Tibial nerve (tissue), 4 donors: ENCODE measurements at regions not wholly inside any gene's neighbourhood (a gene's known extent, or its start where the extent isn't known, plus 50 kb on each side); places are given as distances from the start of the nearest gene placed in this dataset.
"Not testable (repeated sequence)": the region's sequence is repeated elsewhere in the genome, so short reads cannot be mapped to it uniquely, and the experiment has no call there.

Source experiments
- DNase-seq, 2 donors: peaks; one replicate each; pipeline ENCODE4 v3.0.0-alpha.2; 2019; ENCODE audit warnings: low spot score in 2 of 2
- H3K27ac ChIP-seq, 4 donors: fragments of 200-600 bp; sonication (generic) in 3 of 4; one replicate each; pipeline ENCODE4 v1.5.1; 2017 to 2019; ENCODE audit warnings: mild to moderate bottlenecking in 1 of 4
- H3K27me3 ChIP-seq, 2 donors: fragments of 200-600 bp; sonication (generic) in 1 of 2; one replicate each; pipeline versions ENCODE4 v1.5.1 to v1.6.0; 2017 to 2019
- H3K36me3 ChIP-seq, 3 donors: fragments of 200-600 bp; sonication (generic); one replicate each; pipeline ENCODE4 v1.5.1; 2018 to 2019
- H3K4me1 ChIP-seq, 4 donors: fragments of 200-600 bp; sonication (generic) in 3 of 4; one replicate each; pipeline ENCODE4 v1.5.1; 2017 to 2019
- H3K4me3 ChIP-seq, 4 donors: fragments of 200-600 bp; sonication (generic) in 3 of 4; one replicate each; pipeline ENCODE4 v1.5.1; 2017 to 2019; ENCODE audit warnings: mild to moderate bottlenecking in 1 of 4, moderate library complexity in 1 of 4
- H3K9me3 ChIP-seq, 4 donors: fragments of 200-600 bp; sonication (generic) in 3 of 4; one replicate each; pipeline ENCODE4 v1.5.1; 2017 to 2019
- EP300 ChIP-seq, 2 donors: sonication (generic); formaldehyde crosslinking; IDR thresholded peaks; one replicate each; pipeline ENCODE4 v1.6.1; 2017; ENCODE audit warnings: antibody characterized with exemption in 2 of 2, mild to moderate bottlenecking in 1 of 2
- POLR2A ChIP-seq, 2 donors: fragments of 450-650 bp; IDR thresholded peaks; one replicate each; pipeline ENCODE4 v1.6.1; 2017; ENCODE audit warnings: antibody characterized with exemption in 2 of 2, mild to moderate bottlenecking in 2 of 2, moderate library complexity in 2 of 2
- WGBS, 2 donors: methylation state at CpG; one replicate each; pipeline ENCODE4 v1.1.5; 2018; 5-methylcytosine and 5-hydroxymethylcytosine counted together
- TF ChIP-seq, protein P1 (sequence below), 5 experiments: fragments of 200-600 bp in 3 of 5; fragments of 450-650 bp in 2 of 5; sonication (generic) in 3 of 5; IDR thresholded peaks; one replicate each; pipeline ENCODE4 v1.5.1; 2016 to 2019; ENCODE audit warnings: antibody characterized with exemption in 5 of 5, mild to moderate bottlenecking in 3 of 5, moderate library complexity in 2 of 5

DNA sequence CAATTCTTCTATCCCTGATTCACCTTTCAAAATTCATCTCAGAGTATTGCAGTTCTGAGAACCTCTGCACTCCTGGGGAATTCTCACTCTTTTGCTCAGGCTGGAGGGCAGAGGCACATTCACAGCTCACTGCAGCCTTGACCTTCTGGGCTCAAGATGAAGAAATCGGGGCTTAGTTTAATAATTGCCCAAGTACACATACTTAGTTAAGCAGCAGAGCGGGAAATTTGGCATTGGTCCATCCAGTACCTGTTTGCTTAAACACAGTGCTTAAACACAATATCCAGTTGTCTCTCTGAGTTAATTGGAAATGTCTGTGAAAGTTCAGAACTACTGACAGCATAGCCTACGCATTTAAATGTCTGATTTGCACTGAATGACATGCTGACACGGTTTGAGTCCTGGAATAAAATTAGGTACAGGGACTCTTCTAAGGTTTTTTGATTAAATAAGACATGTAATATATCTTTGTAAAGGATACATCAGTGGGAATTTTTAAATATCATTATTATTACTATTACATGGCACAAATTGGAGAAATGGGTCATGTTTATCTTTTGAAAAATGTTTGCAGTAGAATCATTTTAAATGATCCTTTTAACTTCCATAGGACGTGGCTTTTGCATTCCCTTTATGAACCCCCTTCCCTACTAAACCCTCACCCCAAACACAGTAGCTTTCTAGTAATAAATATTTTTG is 337.4 kb downstream of the SRGAP2C start:
- Histone ChIP-seq H3K36me3 (no peaks in the 10 kb centered on the region), H3K27me3 (peaks cover 0 to 16% of the 10 kb centered on the region in 2 donors), H3K9me3 (no peaks in the 10 kb centered on the region), H3K4me3 (no peak overlapping the region), H3K4me1 (peaks cover 0 to 14% (median 1%) of the 10 kb centered on the region in 4 donors), H3K27ac (no peak overlapping the region)
- no peak for TF ChIP-seq EP300 (IDR thresholded peaks at IDR 0.05)
- TF ChIP-seq, protein P1, sequence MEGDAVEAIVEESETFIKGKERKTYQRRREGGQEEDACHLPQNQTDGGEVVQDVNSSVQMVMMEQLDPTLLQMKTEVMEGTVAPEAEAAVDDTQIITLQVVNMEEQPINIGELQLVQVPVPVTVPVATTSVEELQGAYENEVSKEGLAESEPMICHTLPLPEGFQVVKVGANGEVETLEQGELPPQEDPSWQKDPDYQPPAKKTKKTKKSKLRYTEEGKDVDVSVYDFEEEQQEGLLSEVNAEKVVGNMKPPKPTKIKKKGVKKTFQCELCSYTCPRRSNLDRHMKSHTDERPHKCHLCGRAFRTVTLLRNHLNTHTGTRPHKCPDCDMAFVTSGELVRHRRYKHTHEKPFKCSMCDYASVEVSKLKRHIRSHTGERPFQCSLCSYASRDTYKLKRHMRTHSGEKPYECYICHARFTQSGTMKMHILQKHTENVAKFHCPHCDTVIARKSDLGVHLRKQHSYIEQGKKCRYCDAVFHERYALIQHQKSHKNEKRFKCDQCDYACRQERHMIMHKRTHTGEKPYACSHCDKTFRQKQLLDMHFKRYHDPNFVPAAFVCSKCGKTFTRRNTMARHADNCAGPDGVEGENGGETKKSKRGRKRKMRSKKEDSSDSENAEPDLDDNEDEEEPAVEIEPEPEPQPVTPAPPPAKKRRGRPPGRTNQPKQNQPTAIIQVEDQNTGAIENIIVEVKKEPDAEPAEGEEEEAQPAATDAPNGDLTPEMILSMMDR (IDR thresholded peaks at IDR 0.05) = no peak
- DNase-seq = no peak
- 72 to 77% methylated on average over 5 of the region's 5 CpGs for WGBS, 2 donors

DNA sequence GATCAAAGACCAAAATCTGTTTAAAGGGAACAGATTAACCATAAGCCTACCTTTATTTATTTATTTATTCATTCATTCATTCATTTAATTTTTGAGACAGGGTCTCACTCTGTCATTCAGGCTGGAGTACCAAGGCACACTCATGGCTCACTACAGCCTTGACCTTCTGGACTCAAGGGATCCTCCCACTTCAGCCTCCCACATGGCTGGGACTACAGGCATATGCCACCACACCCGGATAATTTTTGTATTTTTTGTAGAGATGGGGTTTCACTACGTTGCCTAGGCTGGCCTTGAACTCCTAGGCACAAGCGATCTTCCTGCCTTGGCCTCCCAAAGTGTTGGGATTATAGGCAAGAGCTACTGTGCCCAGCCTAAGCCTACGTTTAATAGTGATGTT is 338.3 kb downstream of the SRGAP2C start:
- WGBS, 2 donors = 92 to 96% methylated on average over 4 of the region's 4 CpGs
- H3K4me1 ChIP-seq = peaks cover 0 to 14% (median 1%) of the 10 kb centered on the region in 4 donors
- H3K27ac ChIP-seq, H3K4me3 ChIP-seq, H3K36me3 ChIP-seq, DNase-seq, H3K9me3 ChIP-seq: not testable (repeated sequence)
- H3K27me3 ChIP-seq = peaks cover 0 to 16% of the 10 kb centered on the region in 2 donors

DNA sequence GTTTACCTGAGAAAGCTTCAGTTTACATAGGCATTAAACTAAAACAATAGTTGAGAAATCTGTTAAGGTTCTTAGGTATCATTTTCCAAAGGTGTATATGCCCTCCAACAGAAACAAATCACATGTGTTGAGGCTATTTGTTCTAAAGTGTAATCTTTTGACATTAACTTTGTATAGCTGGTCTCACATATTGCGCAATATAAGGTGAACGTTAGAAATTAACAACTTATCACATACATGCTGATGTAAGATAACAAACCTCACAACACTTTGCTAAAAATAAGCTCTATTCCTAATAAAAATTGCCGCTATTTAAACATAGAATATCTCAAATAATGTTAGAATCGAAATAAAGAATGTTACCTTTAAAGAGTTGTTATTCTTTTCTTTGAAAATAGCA is 340.6 kb downstream of the SRGAP2C start:
- H3K9me3 ChIP-seq = no peaks in the 10 kb centered on the region
- no peak overlapping the region for H3K4me3 ChIP-seq
- TF ChIP-seq POLR2A (IDR thresholded peaks at IDR 0.05) (no peak), EP300 (IDR thresholded peaks at IDR 0.05) (no peak)
- TF ChIP-seq, protein P1 (IDR thresholded peaks at IDR 0.05) = no peak
- WGBS, 2 donors = 80 to 82% methylated on average over 4 of the region's 4 CpGs
- DNase-seq = no peak
- no peaks in the 10 kb centered on the region for H3K4me1 ChIP-seq
- peaks cover 0 to 6% of the 10 kb centered on the region in 2 donors for H3K27me3 ChIP-seq
- no peaks in the 10 kb centered on the region for H3K36me3 ChIP-seq
- H3K27ac ChIP-seq = no peak overlapping the region

GRCh38 chr1:121528958-121529357 is 344.2 kb downstream of the SRGAP2C start:
- DNase-seq, H3K27ac ChIP-seq, H3K4me3 ChIP-seq, H3K9me3 ChIP-seq, H3K27me3 ChIP-seq, H3K36me3 ChIP-seq, H3K4me1 ChIP-seq: not testable (repeated sequence)

- H3K9me3 ChIP-seq, H3K36me3 ChIP-seq, H3K4me3 ChIP-seq, H3K4me1 ChIP-seq, DNase-seq, H3K27ac ChIP-seq, H3K27me3 ChIP-seq: not testable (repeated sequence)
- 37 to 39% methylated on average over 2 of the region's 2 CpGs for WGBS, 2 donors
Measured at GRCh38 chr1:121530026-121530425, 345.3 kb downstream of the SRGAP2C start.

GRCh38 chr1:121531747-121532146 is 347.0 kb downstream of the SRGAP2C start:
- not testable (repeated sequence) for H3K9me3 ChIP-seq, DNase-seq, H3K27ac ChIP-seq, H3K4me1 ChIP-seq, H3K4me3 ChIP-seq, H3K27me3 ChIP-seq, H3K36me3 ChIP-seq
- WGBS, 2 donors = 86 to 87% methylated on average over 5 of the region's 5 CpGs

DNA sequence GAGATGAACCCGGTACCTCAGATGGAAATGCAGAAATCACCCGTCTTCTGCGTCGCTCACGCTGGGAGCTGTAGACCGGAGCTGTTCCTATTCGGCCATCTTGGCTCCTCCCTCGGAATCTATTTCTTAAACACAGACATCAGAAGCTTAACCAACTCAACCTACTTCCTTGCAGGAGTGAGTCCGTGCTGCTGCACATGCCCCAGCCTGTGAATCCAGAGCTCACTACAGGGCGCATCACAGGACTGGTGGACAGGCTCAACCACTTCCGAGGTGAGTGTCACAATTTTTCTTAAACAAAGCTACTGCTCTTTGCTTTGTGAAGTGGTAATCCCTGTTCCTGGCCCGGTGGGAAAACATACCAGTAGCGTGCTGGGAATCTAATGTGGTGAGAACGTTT is 353.4 kb downstream of the SRGAP2C start:
- WGBS, 2 donors = 91 to 94% methylated on average over 12 to 13 of the region's 14 CpGs
- not testable (repeated sequence) for H3K27me3 ChIP-seq, H3K27ac ChIP-seq, H3K4me1 ChIP-seq, H3K36me3 ChIP-seq, H3K4me3 ChIP-seq, H3K9me3 ChIP-seq, DNase-seq

DNA sequence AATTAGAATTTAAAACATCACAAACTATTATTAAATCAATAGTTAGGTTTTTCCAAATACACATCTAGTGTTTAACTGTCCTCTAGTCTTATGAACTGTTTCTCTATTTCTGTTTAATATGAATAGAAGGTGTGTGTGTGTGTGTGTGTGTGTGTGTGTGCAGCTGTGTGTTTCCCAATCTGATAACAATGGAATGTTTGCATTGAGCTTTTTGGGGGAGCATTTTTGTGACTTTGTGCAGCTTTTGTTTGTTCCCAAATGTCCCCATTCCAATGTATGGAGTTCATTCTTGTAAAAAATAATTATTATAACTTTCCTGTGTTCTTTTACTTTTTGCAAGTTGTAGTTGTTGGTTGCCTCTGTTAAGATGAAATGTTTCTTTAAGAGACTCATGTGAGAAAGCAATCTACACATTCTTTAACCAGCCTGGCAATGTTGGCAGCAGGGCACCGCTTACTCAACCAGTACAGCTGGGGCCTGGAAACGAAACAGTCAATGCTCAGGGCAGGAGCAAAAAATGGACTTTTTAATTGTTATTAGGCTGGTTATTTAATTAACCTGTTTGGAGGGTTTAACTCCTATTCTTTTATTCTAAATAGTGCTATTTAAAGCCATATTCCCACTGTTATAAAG is 354.3 kb downstream of the SRGAP2C start:
- Histone ChIP-seq H3K9me3 (no peaks in the 10 kb centered on the region), H3K4me3 (no peak overlapping the region), H3K4me1 (no peaks in the 10 kb centered on the region), H3K36me3 (no peaks in the 10 kb centered on the region), H3K27me3 (no peaks in the 10 kb centered on the region), H3K27ac (no peak overlapping the region)
- 48 to 54% methylated on average over 2 of the region's 2 CpGs for WGBS, 2 donors
- TF ChIP-seq POLR2A (IDR thresholded peaks at IDR 0.05) (no peak), EP300 (IDR thresholded peaks at IDR 0.05) (no peak)
- TF ChIP-seq, protein P1 (IDR thresholded peaks at IDR 0.05) = no peak
- DNase-seq = no peak

GRCh38 chr1:121543988-121544387 is 359.2 kb downstream of the SRGAP2C start:
- not testable (repeated sequence) for H3K4me1 ChIP-seq, DNase-seq, H3K36me3 ChIP-seq, H3K27ac ChIP-seq, H3K4me3 ChIP-seq, H3K9me3 ChIP-seq, H3K27me3 ChIP-seq
- 71 to 75% methylated on average over 4 of the region's 4 CpGs for WGBS, 2 donors
